GM12865 (cell line): ENCODE measurements at regions not wholly inside any gene's neighbourhood (a gene's known extent, or its start where the extent isn't known, plus 50 kb on each side); places are given as distances from the start of the nearest gene placed in this dataset.

Experiments used
- DNase-seq: peaks from one replicate; pipeline ENCODE4 v3.0.0; 2010; ENCODE audit warnings: low read depth
- H3K4me3 ChIP-seq: 2 replicates; pipeline ENCODE4 v1.5.1; 2011; ENCODE audit warnings: mild to moderate bottlenecking, low read depth, low read length, control low read depth
- CTCF ChIP-seq: IDR thresholded peaks from 2 replicates; pipeline ENCODE4 v1.5.1; 2011; ENCODE audit warnings: low read length, control low read depth, low read depth, inconsistent platforms; ENCODE audit not compliant: insufficient read depth; ENCODE audit errors: missing control alignments

DNA sequence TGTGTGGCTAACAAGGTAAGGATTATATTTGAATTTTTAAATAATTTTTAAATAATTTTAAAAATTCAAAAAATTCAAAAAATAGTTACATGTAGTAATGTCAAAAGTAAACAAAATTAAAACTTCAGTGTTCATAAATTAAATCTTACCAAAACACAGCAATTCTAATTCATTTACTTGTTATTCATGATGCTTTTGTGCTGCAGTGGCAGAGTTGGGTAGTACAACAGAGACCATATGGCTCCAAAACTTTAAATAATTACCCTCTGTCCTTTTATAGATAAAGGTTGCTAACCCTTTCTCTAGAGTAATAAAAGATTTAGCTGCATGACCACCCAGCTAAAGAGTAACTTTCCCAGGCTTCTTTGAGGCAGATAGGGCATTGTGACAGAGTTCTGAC, 1355.6 kb downstream of the FSTL5 start:
- no peak overlapping the region for H3K4me3 ChIP-seq
- DNase-seq: no peak
- no peak for TF ChIP-seq CTCF

DNA sequence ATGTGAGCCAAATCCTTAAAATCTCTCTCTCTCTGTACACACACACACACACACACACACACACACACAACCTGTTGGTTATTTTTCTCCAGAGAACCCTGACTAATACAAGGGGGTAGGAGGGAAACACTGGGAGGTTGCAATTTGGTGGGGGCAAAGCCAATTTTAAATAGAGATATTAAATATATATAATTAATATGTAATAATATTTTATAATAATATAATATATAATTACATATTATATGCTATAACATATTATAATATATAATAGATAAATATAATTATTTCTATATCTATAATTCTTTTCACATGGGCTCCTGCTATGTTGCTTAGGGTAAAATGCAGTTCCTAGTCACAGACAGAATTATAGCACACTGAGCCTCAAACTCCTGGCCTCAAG, 1354.2 kb downstream of the FSTL5 start:
- no peak overlapping the region for H3K4me3 ChIP-seq
- TF ChIP-seq CTCF: no peak
- no peak for DNase-seq

GRCh38 chr4:160810424-160810823, 1353.4 kb downstream of the FSTL5 start:
- TF ChIP-seq CTCF: no peak
- DNase-seq: no peak
- H3K4me3 ChIP-seq: no peak overlapping the region

DNA sequence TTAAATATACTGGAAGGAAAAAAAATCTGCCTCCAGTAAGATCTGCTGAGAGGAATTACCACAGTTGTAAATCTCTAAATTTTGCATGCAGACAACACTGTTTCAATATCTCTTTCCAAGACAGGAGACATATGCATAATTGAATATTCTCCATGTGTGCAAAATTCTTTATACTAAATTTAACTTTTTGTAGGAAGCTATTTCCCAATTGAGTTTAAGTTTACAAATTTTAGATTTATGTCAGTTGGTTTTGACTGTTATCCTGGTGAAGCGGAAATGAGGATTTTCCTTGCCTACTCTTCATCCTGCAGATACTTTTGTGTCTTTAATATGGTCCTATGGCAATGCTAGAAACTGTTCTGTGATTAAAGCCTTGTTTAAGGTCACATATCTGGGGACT, 1352.9 kb downstream of the FSTL5 start:
- no peak for DNase-seq
- no peak for TF ChIP-seq CTCF

DNA sequence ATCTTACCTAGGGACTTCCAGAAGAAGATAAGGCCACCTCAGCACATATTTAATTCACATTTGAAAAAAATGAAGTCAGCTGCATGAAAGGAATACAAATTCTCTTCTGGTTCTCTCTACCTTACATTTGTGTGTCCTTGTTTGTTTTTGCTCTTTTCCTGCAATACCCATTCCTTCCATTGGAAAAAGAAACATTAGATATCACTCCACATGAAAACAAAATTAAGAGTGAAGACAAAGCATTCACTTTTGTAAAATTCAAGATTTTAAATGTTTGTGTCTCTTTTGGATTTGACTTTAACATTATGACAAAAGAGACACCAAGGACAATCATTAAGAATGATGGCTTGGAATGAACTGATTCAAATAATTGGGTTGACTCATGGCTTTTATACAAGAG, 1351.8 kb downstream of the FSTL5 start:
- DNase-seq: no peak

More for the DNA sequence above, 1352.9 kb downstream of the FSTL5 start:
- H3K4me3 ChIP-seq: no peak overlapping the region

GRCh38 chr4:160814726-160815125, 1349.1 kb downstream of the FSTL5 start:
- DNase-seq: no peak
- no peak for TF ChIP-seq CTCF
- no peak overlapping the region for H3K4me3 ChIP-seq

More for the DNA sequence above, 1351.8 kb downstream of the FSTL5 start:
- no peak for TF ChIP-seq CTCF
- H3K4me3 ChIP-seq: no peak overlapping the region

- H3K4me3 ChIP-seq: no peak overlapping the region
- TF ChIP-seq CTCF: no peak
- no peak for DNase-seq
Observed at GRCh38 chr4:160818571-160818970, 1345.2 kb downstream of the FSTL5 start.
